Coronary artery (tissue), 2 donors: ENCODE measurements at regions not wholly inside any gene's neighbourhood (a gene's known extent, or its start where the extent isn't known, plus 50 kb on each side); places are given as distances from the start of the nearest gene placed in this dataset.

ENCODE experiments used
- DNase-seq: peaks from one replicate; pipeline ENCODE4 v3.0.0-alpha.2; 2017; ENCODE audit warnings: low spot score
- H3K27ac ChIP-seq, 2 donors: fragments of 200-600 bp; sonication (generic); one replicate each; pipeline ENCODE4 v1.5.1; 2016 to 2019
- H3K4me3 ChIP-seq: fragments of 200-600 bp; sonication (generic); 2 replicates; pipeline ENCODE4 v1.5.1; 2016; ENCODE audit warnings: mild to moderate bottlenecking, moderate library complexity
- TF ChIP-seq, protein P1 (sequence below): fragments of 200-600 bp; sonication (generic); IDR thresholded peaks from one replicate; pipeline ENCODE4 v1.5.1; 2019; ENCODE audit warnings: antibody characterized with exemption

- no peak overlapping the region for H3K4me3 ChIP-seq
- H3K27ac ChIP-seq = no peak overlapping the region
- DNase-seq = peak; percentile 55
- TF ChIP-seq, protein P1, sequence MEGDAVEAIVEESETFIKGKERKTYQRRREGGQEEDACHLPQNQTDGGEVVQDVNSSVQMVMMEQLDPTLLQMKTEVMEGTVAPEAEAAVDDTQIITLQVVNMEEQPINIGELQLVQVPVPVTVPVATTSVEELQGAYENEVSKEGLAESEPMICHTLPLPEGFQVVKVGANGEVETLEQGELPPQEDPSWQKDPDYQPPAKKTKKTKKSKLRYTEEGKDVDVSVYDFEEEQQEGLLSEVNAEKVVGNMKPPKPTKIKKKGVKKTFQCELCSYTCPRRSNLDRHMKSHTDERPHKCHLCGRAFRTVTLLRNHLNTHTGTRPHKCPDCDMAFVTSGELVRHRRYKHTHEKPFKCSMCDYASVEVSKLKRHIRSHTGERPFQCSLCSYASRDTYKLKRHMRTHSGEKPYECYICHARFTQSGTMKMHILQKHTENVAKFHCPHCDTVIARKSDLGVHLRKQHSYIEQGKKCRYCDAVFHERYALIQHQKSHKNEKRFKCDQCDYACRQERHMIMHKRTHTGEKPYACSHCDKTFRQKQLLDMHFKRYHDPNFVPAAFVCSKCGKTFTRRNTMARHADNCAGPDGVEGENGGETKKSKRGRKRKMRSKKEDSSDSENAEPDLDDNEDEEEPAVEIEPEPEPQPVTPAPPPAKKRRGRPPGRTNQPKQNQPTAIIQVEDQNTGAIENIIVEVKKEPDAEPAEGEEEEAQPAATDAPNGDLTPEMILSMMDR = no peak
Observed at GRCh38 chr1:29521811-29522580, 285.7 kb downstream of the PTPRU start.

GRCh38 chr1:29521438-29521715 is 285.1 kb downstream of the PTPRU start:
- Histone ChIP-seq H3K27ac (no peak overlapping the region), H3K4me3 (no peak overlapping the region)
- TF ChIP-seq, protein P1 = no peak
- no peak for DNase-seq

DNA sequence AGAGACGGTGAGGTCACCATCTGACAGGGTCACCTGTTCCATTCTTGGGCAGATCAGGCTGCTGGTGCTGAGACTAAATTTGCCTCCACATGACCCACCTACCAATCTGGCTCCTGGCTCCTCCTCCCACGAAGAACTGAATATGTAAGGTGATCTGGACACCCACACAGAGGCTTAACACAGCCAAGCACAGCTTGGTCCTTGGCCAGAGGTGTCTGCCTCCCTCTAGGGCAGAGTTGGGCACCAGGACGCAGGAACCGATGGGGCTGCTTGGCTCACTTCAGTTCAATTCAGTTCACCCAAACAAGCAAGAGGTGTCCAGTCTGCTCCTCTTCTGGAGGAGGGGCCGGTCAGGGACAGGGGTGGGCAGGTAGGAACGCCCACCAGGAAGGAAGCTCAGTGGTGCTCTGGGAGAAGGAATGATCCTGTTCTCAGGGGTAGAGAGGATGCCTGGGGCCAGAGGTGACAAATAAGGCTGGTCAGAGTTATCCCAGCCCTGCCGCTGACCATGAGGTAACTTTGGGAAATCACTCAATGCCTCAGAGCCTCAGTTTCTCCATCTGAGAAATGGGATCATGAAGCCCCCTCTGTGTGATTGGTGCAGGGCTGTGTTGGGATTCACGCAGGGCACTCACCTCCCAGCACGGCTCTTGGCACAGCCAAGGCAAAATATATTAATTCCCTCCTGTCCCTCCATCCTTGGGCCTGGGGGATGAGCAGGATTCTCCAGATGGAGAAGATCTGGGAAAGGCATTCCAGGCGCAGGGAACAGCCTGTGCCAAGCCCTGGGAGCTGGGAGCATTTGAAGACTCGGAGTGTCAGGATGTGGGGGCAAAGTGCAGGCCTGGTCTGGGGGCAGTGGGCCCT is 284.5 kb downstream of the PTPRU start:
- Histone ChIP-seq H3K27ac (no peak overlapping the region), H3K4me3 (no peak overlapping the region)
- peak; percentile 61 for DNase-seq
- TF ChIP-seq, protein P1 = no peak

DNA sequence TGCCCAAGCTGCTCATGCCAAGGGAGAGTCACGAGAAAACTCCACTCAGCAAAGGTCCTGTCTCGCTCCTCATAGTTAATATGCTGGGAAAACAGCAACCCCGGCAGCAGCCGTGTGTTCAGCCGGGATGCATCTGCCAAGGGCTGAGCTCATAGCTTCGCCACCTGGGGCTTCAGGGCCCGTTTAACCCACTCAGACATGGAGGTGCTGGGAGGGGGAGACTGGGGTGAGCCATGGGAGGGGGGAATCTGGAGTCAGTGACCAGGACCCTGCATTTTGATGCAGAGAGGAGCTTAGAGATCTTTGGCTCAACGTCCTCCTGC is 283.4 kb downstream of the PTPRU start:
- TF ChIP-seq, protein P1 = no peak
- peak; percentile 46 for DNase-seq
- no peak overlapping the region for H3K4me3 ChIP-seq
- no peak overlapping the region for H3K27ac ChIP-seq

- Histone ChIP-seq H3K4me3 (no peak overlapping the region), H3K27ac (no peak overlapping the region)
- TF ChIP-seq, protein P1 = no peak
- DNase-seq = peak; percentile 64
Observed at GRCh38 chr1:29519108-29519787, 282.9 kb downstream of the PTPRU start.

GRCh38 chr1:29518183-29518835 is 282.0 kb downstream of the PTPRU start:
- H3K27ac ChIP-seq = no peak overlapping the region
- TF ChIP-seq, protein P1 = no peak
- no peak overlapping the region for H3K4me3 ChIP-seq
- DNase-seq = no peak
